Loucy (cell line): ENCODE measurements at regions not wholly inside any gene's neighbourhood (a gene's known extent, or its start where the extent isn't known, plus 50 kb on each side); places are given as distances from the start of the nearest gene placed in this dataset.

Source experiments
- H2AFZ ChIP-seq: fragments of 200-600 bp; sonication (generic); 2 replicates; pipeline ENCODE4 v1.6.0; 2016; ENCODE audit warnings: antibody characterized with exemption, mild to moderate bottlenecking, low read length, moderate library complexity
- H3F3A ChIP-seq: fragments of 200-600 bp; 2 replicates; pipeline ENCODE4 v1.6.0; 2016; ENCODE audit warnings: antibody characterized with exemption, low read depth, mild to moderate bottlenecking
- H3K27me3 ChIP-seq: fragments of 200-600 bp; sonication (generic); 2 replicates; pipeline ENCODE4 v1.6.1; 2014; ENCODE audit warnings: low read length, mild to moderate bottlenecking; ENCODE audit not compliant: insufficient read depth, poor library complexity, severe bottlenecking
- H3K36me3 ChIP-seq: fragments of 200-600 bp; sonication (generic); 2 replicates; pipeline ENCODE4 v1.6.1; 2016; ENCODE audit warnings: low read length; ENCODE audit not compliant: insufficient read depth
- H3K4me1 ChIP-seq: fragments of 200-600 bp; sonication (generic); 2 replicates; pipeline ENCODE4 v1.5.1; 2014; ENCODE audit warnings: low read length, mild to moderate bottlenecking; ENCODE audit not compliant: insufficient read depth, poor library complexity, severe bottlenecking
- H3K4me2 ChIP-seq: fragments of 200-600 bp; sonication (generic); 2 replicates; pipeline ENCODE4 v1.6.0; 2014; ENCODE audit warnings: antibody characterized with exemption, low read length, low read depth, mild to moderate bottlenecking; ENCODE audit not compliant: poor library complexity, severe bottlenecking
- H3K4me3 ChIP-seq: fragments of 200-600 bp; sonication (generic); 2 replicates; pipeline ENCODE4 v1.5.1; 2014; ENCODE audit warnings: low read length, mild to moderate bottlenecking, mixed read lengths; ENCODE audit not compliant: poor library complexity, severe bottlenecking
- H3K79me2 ChIP-seq: fragments of 200-600 bp; sonication (generic); 2 replicates; pipeline ENCODE4 v1.6.1; 2014; ENCODE audit warnings: low read length; ENCODE audit not compliant: insufficient read depth
- H3K9ac ChIP-seq: fragments of 200-600 bp; sonication (generic); 2 replicates; pipeline ENCODE4 v1.6.0; 2014; ENCODE audit warnings: mild to moderate bottlenecking, low read depth, low read length, moderate library complexity; ENCODE audit not compliant: poor library complexity, severe bottlenecking
- H3K9me2 ChIP-seq: fragments of 200-600 bp; sonication (generic); replicated peaks from 2 replicates; pipeline ENCODE4 v1.6.1; 2016; ENCODE audit warnings: low read depth, low read length, mixed read lengths
- H3K9me3 ChIP-seq: fragments of 200-600 bp; sonication (generic); 2 replicates; pipeline ENCODE4 v1.6.1; 2014; ENCODE audit warnings: mild to moderate bottlenecking, antibody characterized with exemption, low read length, low read depth; ENCODE audit not compliant: insufficient read depth
- H4K20me1 ChIP-seq: fragments of 200-600 bp; sonication (generic); 2 replicates; pipeline ENCODE4 v1.6.0; 2014; ENCODE audit warnings: antibody characterized with exemption, low read length, mild to moderate bottlenecking; ENCODE audit not compliant: insufficient read depth, poor library complexity, severe bottlenecking
- CTCF ChIP-seq: fragments of 200-600 bp; sonication (generic); conservative IDR thresholded peaks from 2 replicates; pipeline ENCODE4 v1.5.1; 2014; ENCODE audit warnings: mild to moderate bottlenecking, antibody characterized with exemption, low read length
- EZH2phosphoT487 ChIP-seq: fragments of 200-600 bp; IDR thresholded peaks from 2 replicates; pipeline ENCODE4 v1.6.1; 2018; ENCODE audit warnings: antibody characterized with exemption, mild to moderate bottlenecking, moderate library complexity, borderline replicate concordance

GRCh38 chr5:107808671-107809137 lies 138.0 kb upstream of the EFNA5 start:
- Histone ChIP-seq H3K4me1 (peaks cover 11% of the 10 kb centered on the region), H3K4me2 (no peak overlapping the region), H3K9me3 (no peaks in the 10 kb centered on the region), H3K4me3 (no peak overlapping the region), H3K9me2 (no peaks in the 10 kb centered on the region), H3F3A (no peaks in the 10 kb centered on the region), H3K36me3 (no peaks in the 10 kb centered on the region), H3K9ac (no peak overlapping the region), H2AFZ (no peak overlapping the region), H4K20me1 (no peaks in the 10 kb centered on the region), H3K27me3 (no peaks in the 10 kb centered on the region), H3K79me2 (no peaks in the 10 kb centered on the region)
- TF ChIP-seq EZH2phosphoT487 (no peak), CTCF (no peak)

GRCh38 chr5:107807431-107807830 lies 136.7 kb upstream of the EFNA5 start:
- no peak overlapping the region for H3K4me2 ChIP-seq
- TF ChIP-seq EZH2phosphoT487 (no peak), CTCF (no peak)
- H3K9me2 ChIP-seq, result no peaks in the 10 kb centered on the region
- H3K79me2 ChIP-seq, result no peaks in the 10 kb centered on the region
- H3F3A ChIP-seq, result no peaks in the 10 kb centered on the region
- H3K9ac ChIP-seq, result no peak overlapping the region
- H3K4me1 ChIP-seq, result peaks cover 11% of the 10 kb centered on the region
- no peak overlapping the region for H3K4me3 ChIP-seq
- H3K36me3 ChIP-seq, result no peaks in the 10 kb centered on the region
- no peaks in the 10 kb centered on the region for H4K20me1 ChIP-seq
- H2AFZ ChIP-seq, result no peak overlapping the region
- H3K9me3 ChIP-seq, result no peaks in the 10 kb centered on the region
- H3K27me3 ChIP-seq, result no peaks in the 10 kb centered on the region

GRCh38 chr5:107806705-107807104 lies 136.0 kb upstream of the EFNA5 start:
- H3K9me3 ChIP-seq, result no peaks in the 10 kb centered on the region
- H3K4me1 ChIP-seq, result peaks cover 11% of the 10 kb centered on the region
- H4K20me1 ChIP-seq, result no peaks in the 10 kb centered on the region
- no peak overlapping the region for H2AFZ ChIP-seq
- no peaks in the 10 kb centered on the region for H3K27me3 ChIP-seq
- no peaks in the 10 kb centered on the region for H3K79me2 ChIP-seq
- H3K9ac ChIP-seq, result no peak overlapping the region
- H3K36me3 ChIP-seq, result no peaks in the 10 kb centered on the region
- H3F3A ChIP-seq, result no peaks in the 10 kb centered on the region
- TF ChIP-seq EZH2phosphoT487 (no peak), CTCF (no peak)
- H3K4me3 ChIP-seq, result no peak overlapping the region
- H3K9me2 ChIP-seq, result no peaks in the 10 kb centered on the region
- no peak overlapping the region for H3K4me2 ChIP-seq
